K562 (cell line): ENCODE measurements at regions not wholly inside any gene's neighbourhood (a gene's known extent, or its start where the extent isn't known, plus 50 kb on each side); places are given as distances from the start of the nearest gene placed in this dataset.

Experiments used
- ATAC-seq: fragments of 200-7000 bp; cut with Tn5 transposase; 3 replicates; pipeline ENCODE4 v1.9.1; 2020; ENCODE audit warnings: moderate library complexity
- BruUV-seq: library from RNA; stranded (reverse); fragments of 400-500 nt; replicated peaks from 2 replicates; lab custom pipeline; 2021; lab: Mats Ljungman, UMichigan
- CTCF ChIA-PET: fragments of 300-600 bp; formaldehyde crosslinking; extraction: SDS; loops from one replicate; lab custom pipeline; 2021; ENCODE audit warnings: low intra/inter-chr PET ratio; lab: Yijun Ruan, JAX
- POLR2A ChIA-PET: fragments of 300-600, 350-650 bp; sonication (Branson Sonifier 250); formaldehyde crosslinking; extraction: SDS; loops from one replicate; lab custom pipeline; 2021; ENCODE audit warnings: antibody characterized with exemption, inconsistent platforms; lab: Yijun Ruan, JAX
- DNase-seq, 4 experiments: peaks; one replicate each; pipeline versions ENCODE4 v3.0.0 to v3.0.0-alpha.2; 2011 to 2018; ENCODE audit warnings: low spot score in 3 of 4, mixed read lengths in 3 of 4; ENCODE audit errors: extremely low read depth in 1 of 4
- FAIRE-seq: peaks from 2 replicates; lab custom pipeline; 2011; peaks lifted over from hg19 to GRCh38; lab: Jason Lieb, UNC
- H2AFZ ChIP-seq: 2 replicates; pipeline ENCODE4 v1.6.0; 2011; ENCODE audit warnings: low read depth, low read length, control low read depth, inconsistent platforms
- H3K27ac ChIP-seq: fragments of 200-600 bp; 3 replicates; pipeline ENCODE4 v1.8.0; 2011; ENCODE audit warnings: low read depth, mild to moderate bottlenecking, control low read depth, inconsistent platforms, low read length, moderate library complexity, mixed read lengths; ENCODE audit errors: extremely low read depth
- H3K27me3 ChIP-seq, 2 experiments: fragments of 300-600 bp in 1 of 2; 2 replicates in 1 of 2; 3 replicates in 1 of 2; pipeline versions ENCODE4 v1.6.0 to v1.8.0; 2011; ENCODE audit warnings: inconsistent platforms in 2 of 2, low read length in 2 of 2, mild to moderate bottlenecking in 1 of 2, mixed read lengths in 1 of 2, moderate library complexity in 1 of 2; ENCODE audit not compliant: control insufficient read depth in 2 of 2, insufficient read depth in 2 of 2
- H3K36me3 ChIP-seq: fragments of 300-600 bp; 3 replicates; pipeline ENCODE4 v1.8.0; 2011; ENCODE audit warnings: mild to moderate bottlenecking, low read length, inconsistent platforms; ENCODE audit not compliant: control insufficient read depth, insufficient read depth
- H3K4me1 ChIP-seq, 2 experiments: fragments of 200-600 bp in 1 of 2; replicated peaks in 1 of 2; 2 replicates in 1 of 2; 3 replicates in 1 of 2; pipeline versions ENCODE4 v1.5.1 to v1.8.0; 2011; ENCODE audit warnings: inconsistent platforms in 2 of 2, low read length in 2 of 2, mild to moderate bottlenecking in 1 of 2, mixed read lengths in 1 of 2, moderate library complexity in 1 of 2; ENCODE audit not compliant: control insufficient read depth in 2 of 2, insufficient read depth in 2 of 2
- H3K4me2 ChIP-seq: 2 replicates; pipeline ENCODE4 v1.6.1; 2011; ENCODE audit warnings: low read length, control low read depth, inconsistent platforms, mixed read lengths; ENCODE audit not compliant: insufficient read depth
- H3K4me3 ChIP-seq: fragments of 200-600 bp; sonication (generic), shearing (Covaris generic); 2 replicates; pipeline ENCODE4 v1.5.1; 2016; ENCODE audit warnings: control low read depth, inconsistent platforms
- H3K79me2 ChIP-seq: fragments of 200-600 bp; 3 replicates; pipeline ENCODE4 v1.8.0; 2011; ENCODE audit warnings: low read length, inconsistent platforms; ENCODE audit not compliant: control insufficient read depth, insufficient read depth
- H3K9ac ChIP-seq, 2 experiments: 2 replicates each; pipeline versions ENCODE4 v1.6.0 to v1.6.1; 2011; ENCODE audit warnings: low read depth in 2 of 2, low read length in 2 of 2, control low read depth in 1 of 2, inconsistent platforms in 1 of 2, mild to moderate bottlenecking in 1 of 2, mixed read lengths in 1 of 2; ENCODE audit not compliant: insufficient read depth in 1 of 2
- H3K9me1 ChIP-seq: one replicate; pipeline ENCODE4 v1.6.0; 2011; ENCODE audit warnings: inconsistent platforms, mild to moderate bottlenecking, low read length, moderate library complexity; ENCODE audit not compliant: control insufficient read depth, insufficient read depth
- H3K9me3 ChIP-seq: replicated peaks from 2 replicates; pipeline ENCODE4 v1.5.1; 2011; ENCODE audit warnings: low read depth, low read length, inconsistent platforms; ENCODE audit not compliant: control insufficient read depth, insufficient read depth
- H4K20me1 ChIP-seq: replicated peaks from 2 replicates; pipeline ENCODE4 v1.6.1; 2011; ENCODE audit warnings: low read length, inconsistent platforms, mixed read lengths; ENCODE audit not compliant: control insufficient read depth, insufficient read depth
- ARID4B ChIP-seq: sonication (generic); formaldehyde crosslinking; IDR thresholded peaks from 2 replicates; pipeline ENCODE4 v1.8.0; 2022; ENCODE audit warnings: mild to moderate bottlenecking, missing genetic modification reagents
- CREB1 ChIP-seq, 2 experiments: sonication (generic) in 1 of 2; formaldehyde crosslinking in 1 of 2; IDR thresholded peaks; 2 replicates each; pipeline versions ENCODE4 v1.6.1 to v1.8.0; 2012 to 2022; ENCODE audit warnings: inconsistent platforms in 1 of 2, mild to moderate bottlenecking in 1 of 2, missing genetic modification reagents in 1 of 2, moderate library complexity in 1 of 2
- FOXJ3 ChIP-seq: sonication (generic); formaldehyde crosslinking; IDR thresholded peaks from 2 replicates; pipeline ENCODE4 v1.4.0; 2020; ENCODE audit warnings: mild to moderate bottlenecking, missing genetic modification reagents
- GABPB2 ChIP-seq: fragments of 250-450 bp; sonication (Bioruptor Pico); conservative IDR thresholded peaks from 2 replicates; pipeline ENCODE4 v1.5.1; 2021; ENCODE audit warnings: mild to moderate bottlenecking
- MYNN ChIP-seq, 2 experiments: sonication (generic); formaldehyde crosslinking in 1 of 2; IDR thresholded peaks; 2 replicates each; pipeline versions ENCODE4 v1.5.0 to v1.6.1; 2016 to 2020; ENCODE audit warnings: antibody characterized with exemption in 1 of 2, missing genetic modification reagents in 1 of 2
- NONO ChIP-seq, 2 experiments: fragments of 200-400 bp in 1 of 2; fragments of 450-650 bp in 1 of 2; formaldehyde crosslinking in 1 of 2; IDR thresholded peaks; 2 replicates each; pipeline ENCODE4 v1.6.1; 2017; ENCODE audit warnings: low read depth in 2 of 2, mild to moderate bottlenecking in 2 of 2, moderate library complexity in 2 of 2, low read length in 1 of 2
- ZKSCAN3 ChIP-seq: fragments of 250-450 bp; sonication (Bioruptor Pico); IDR thresholded peaks from 2 replicates; pipeline ENCODE4 v1.4.0; 2020
- WGBS: fragments of 100-300 bp; shearing (Covaris generic); methylation state at CpG from one replicate; pipeline ENCODE4 v1.1.6; 2016; ENCODE audit warnings: low coverage, mixed read lengths; ENCODE audit not compliant: insufficient coverage; ENCODE audit errors: missing lambda C conversion rate; 5-methylcytosine and 5-hydroxymethylcytosine counted together
- in situ Hi-C: fragments of 300-500 bp; cut with MboI; formaldehyde crosslinking; loops from 4 replicates; pipeline ENCODE4 v1.15.0; 2018; ENCODE audit warnings: inconsistent platforms, mixed read lengths
- intact Hi-C: fragments of 100-400 bp; cut with micrococcal nuclease; formaldehyde crosslinking; loops from 2 replicates; pipeline ENCODE4 v1.14.2; 2022
- TF ChIP-seq, protein P1 (sequence below), 2 experiments: fragments of 200-800 bp in 1 of 2; sonication (Bioruptor generic) in 1 of 2; sonication (generic) in 1 of 2; formaldehyde crosslinking in 1 of 2; IDR thresholded peaks in 1 of 2; conservative IDR thresholded peaks in 1 of 2; 2 replicates each; pipeline versions ENCODE4 v1.5.0 to v1.6.1; 2016 to 2020; ENCODE audit warnings: missing compliant biosample characterization in 1 of 2, missing genetic modification characterization in 1 of 2, missing genetic modification reagents in 1 of 2

- Histone ChIP-seq H4K20me1 (no peaks in the 10 kb centered on the region), H3K9me3 (no peaks in the 10 kb centered on the region), H2AFZ (no peak overlapping the region), H3K4me2 (no peak overlapping the region), H3K4me3 (no peak overlapping the region), H3K36me3 (no peaks in the 10 kb centered on the region), H3K9ac (no peak overlapping the region), H3K79me2 (no peaks in the 10 kb centered on the region), H3K9me1 (no peaks in the 10 kb centered on the region), H3K4me1 (no peaks in the 10 kb centered on the region), H3K27me3 (peaks cover 13 to 19% of the 10 kb centered on the region in 2 experiments; a peak in 3 of 5 replicates), H3K27ac (no peak overlapping the region)
- no peak for TF ChIP-seq MYNN (IDR thresholded peaks at IDR 0.05)
- 0 out of 2 replicates have a peak, but pooled peaks have one; percentile 65 for TF ChIP-seq MYNN (CRISPR knock-in tag; IDR thresholded peaks at IDR 0.05)
- TF ChIP-seq CREB1 (IDR thresholded peaks at IDR 0.05) = no peak
- TF ChIP-seq CREB1 (CRISPR knock-in tag; IDR thresholded peaks at IDR 0.05) = 0 out of 2 replicates have a peak, but pooled peaks have one; percentile 18
- 0 out of 2 replicates have a peak, but pooled peaks have one; percentile 7 for TF ChIP-seq FOXJ3 (CRISPR knock-in tag)
- TF ChIP-seq NONO (IDR thresholded peaks at IDR 0.05; ENCODE audit: low read depth in 2 of 2, low read length in 1 of 2) = no peak
- TF ChIP-seq ZKSCAN3 (CRISPR knock-in tag) = no peak
- TF ChIP-seq ARID4B (CRISPR knock-in tag) = 0 out of 2 replicates have a peak, but pooled peaks have one; percentile 56
- no peak for TF ChIP-seq GABPB2 (CRISPR knock-in tag)
- TF ChIP-seq, protein P1, sequence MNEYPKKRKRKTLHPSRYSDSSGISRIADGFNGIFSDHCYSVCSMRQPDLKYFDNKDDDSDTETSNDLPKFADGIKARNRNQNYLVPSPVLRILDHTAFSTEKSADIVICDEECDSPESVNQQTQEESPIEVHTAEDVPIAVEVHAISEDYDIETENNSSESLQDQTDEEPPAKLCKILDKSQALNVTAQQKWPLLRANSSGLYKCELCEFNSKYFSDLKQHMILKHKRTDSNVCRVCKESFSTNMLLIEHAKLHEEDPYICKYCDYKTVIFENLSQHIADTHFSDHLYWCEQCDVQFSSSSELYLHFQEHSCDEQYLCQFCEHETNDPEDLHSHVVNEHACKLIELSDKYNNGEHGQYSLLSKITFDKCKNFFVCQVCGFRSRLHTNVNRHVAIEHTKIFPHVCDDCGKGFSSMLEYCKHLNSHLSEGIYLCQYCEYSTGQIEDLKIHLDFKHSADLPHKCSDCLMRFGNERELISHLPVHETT (CRISPR knock-in tag; conservative IDR thresholded peaks at IDR 0.05 in 1 of 2, IDR thresholded peaks at IDR 0.05 in 1 of 2) = peak in 1 of 2 experiments; percentile 84; a peak in 1 of 4 replicates
- intact Hi-C loops = no loop called here
- WGBS = 2% methylated on average over 3 of the region's 3 CpGs
- POLR2A ChIA-PET = interaction anchor here (1.7 to 3.9 kb wide), 2 partner anchors 10 to 12 kb away, joined by 6 to 35 read pairs; no protein-coding TSS in a partner anchor
- CTCF ChIA-PET = no interaction called here
- FAIRE-seq (no peak), DNase-seq (peak in 1 of 4 experiments; percentile 31), ATAC-seq (peak; percentile 13; the same call in 2 of the 3 replicates)
- no TSS peak for BruUV-seq
- in situ Hi-C loops = no loop called here
Measured at GRCh38 chr22:22988150-22988549, 82.2 kb upstream of the GNAZ start.
